ENCODE measurements at regions not wholly inside any gene's neighbourhood (a gene's known extent, or its start where the extent isn't known, plus 50 kb on each side); places are given as distances from the start of the nearest gene placed in this dataset.

DNA sequence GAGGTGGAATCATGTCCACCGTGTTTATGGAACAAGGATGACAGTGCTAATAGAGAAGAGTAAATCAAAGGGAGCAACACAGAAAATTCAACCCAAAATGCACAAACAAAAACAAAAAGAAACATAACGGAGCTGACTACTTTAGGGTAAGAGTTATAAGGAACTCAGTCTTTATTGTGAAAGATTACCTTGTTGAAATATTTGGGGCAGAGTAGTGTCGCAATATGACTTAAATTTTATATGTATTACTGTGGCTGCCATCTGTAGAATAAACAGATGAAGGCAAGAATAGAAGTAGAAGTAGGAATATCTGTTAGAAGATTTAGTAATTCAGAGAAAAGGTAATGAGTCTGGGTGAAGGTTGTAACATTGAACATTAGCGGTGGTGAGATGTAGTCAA lies 913.9 kb downstream of the BRINP3 start:
- intact Hi-C loops (cut with micrococcal nuclease; ENCODE audit: unreplicated experiment): no loop called here
- no peaks in the 10 kb centered on the region for H3K9me3 ChIP-seq (ENCODE audit: low read length)

DNA sequence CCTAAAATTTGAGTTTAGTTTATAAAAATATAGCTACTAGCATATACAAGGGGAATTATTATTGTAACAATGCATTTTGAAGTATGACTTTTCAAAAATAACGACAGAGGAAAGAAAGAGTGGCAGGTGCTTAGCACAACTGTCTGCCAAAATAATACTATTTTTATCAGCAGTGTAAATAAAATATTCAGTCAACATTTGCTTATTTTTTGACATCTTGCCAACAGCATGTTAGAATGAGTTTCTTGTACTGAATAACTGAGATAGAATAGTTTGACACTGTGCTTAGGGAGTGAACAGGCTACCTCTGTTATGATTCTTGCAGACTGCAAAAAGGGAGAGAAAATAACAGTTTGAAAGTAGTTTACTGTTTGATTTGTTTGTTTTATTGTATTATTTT lies 909.8 kb downstream of the BRINP3 start:
- no TSS peak for BruUV-seq (replicated peaks)
- Histone ChIP-seq H3K4me3 (ENCODE audit: low read depth, low read length, poor library complexity, severe bottlenecking) (no peak overlapping the region), H3K4me1 (ENCODE audit: insufficient read depth, low read length, poor library complexity, severe bottlenecking) (no peaks in the 10 kb centered on the region), H3K9me2 (ENCODE audit: insufficient read depth, low read length) (no peaks in the 10 kb centered on the region), H3K9me3 (ENCODE audit: low read length) (no peaks in the 10 kb centered on the region), H3K27ac (ENCODE audit: low read depth, low read length, poor library complexity, severe bottlenecking) (no peak overlapping the region), H3K36me3 (ENCODE audit: insufficient read depth, low read length) (no peaks in the 10 kb centered on the region), H3K79me2 (ENCODE audit: insufficient read depth, low read depth, low read length) (no peaks in the 10 kb centered on the region), H2AFZ (ENCODE audit: low read length) (no peak overlapping the region), H3K4me2 (ENCODE audit: low read length) (no peak overlapping the region), H4K20me1 (ENCODE audit: insufficient read depth, low read length) (no peaks in the 10 kb centered on the region)
- intact Hi-C loops (cut with micrococcal nuclease; ENCODE audit: unreplicated experiment): no loop called here
- no peak for DNase-seq (ENCODE audit: low spot score)
- no peak for TF ChIP-seq EZH2phosphoT487 (IDR thresholded peaks at IDR 0.05; ENCODE audit: borderline replicate concordance, low read depth, low read length)
- TF ChIP-seq, protein P1, sequence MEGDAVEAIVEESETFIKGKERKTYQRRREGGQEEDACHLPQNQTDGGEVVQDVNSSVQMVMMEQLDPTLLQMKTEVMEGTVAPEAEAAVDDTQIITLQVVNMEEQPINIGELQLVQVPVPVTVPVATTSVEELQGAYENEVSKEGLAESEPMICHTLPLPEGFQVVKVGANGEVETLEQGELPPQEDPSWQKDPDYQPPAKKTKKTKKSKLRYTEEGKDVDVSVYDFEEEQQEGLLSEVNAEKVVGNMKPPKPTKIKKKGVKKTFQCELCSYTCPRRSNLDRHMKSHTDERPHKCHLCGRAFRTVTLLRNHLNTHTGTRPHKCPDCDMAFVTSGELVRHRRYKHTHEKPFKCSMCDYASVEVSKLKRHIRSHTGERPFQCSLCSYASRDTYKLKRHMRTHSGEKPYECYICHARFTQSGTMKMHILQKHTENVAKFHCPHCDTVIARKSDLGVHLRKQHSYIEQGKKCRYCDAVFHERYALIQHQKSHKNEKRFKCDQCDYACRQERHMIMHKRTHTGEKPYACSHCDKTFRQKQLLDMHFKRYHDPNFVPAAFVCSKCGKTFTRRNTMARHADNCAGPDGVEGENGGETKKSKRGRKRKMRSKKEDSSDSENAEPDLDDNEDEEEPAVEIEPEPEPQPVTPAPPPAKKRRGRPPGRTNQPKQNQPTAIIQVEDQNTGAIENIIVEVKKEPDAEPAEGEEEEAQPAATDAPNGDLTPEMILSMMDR (conservative IDR thresholded peaks at IDR 0.05; ENCODE audit: low read length): no peak
- ChIA-PET CTCF (ENCODE audit: unreplicated experiment) (no interaction called here), POLR2A (no interaction called here)

More for the DNA sequence above, 913.9 kb downstream of the BRINP3 start:
- no peak overlapping the region for H3K4me2 ChIP-seq (ENCODE audit: low read length)
- DNase-seq (ENCODE audit: low spot score): no peak
- no peak overlapping the region for H2AFZ ChIP-seq (ENCODE audit: low read length)
- no peak overlapping the region for H3K27ac ChIP-seq (ENCODE audit: low read depth, low read length, poor library complexity, severe bottlenecking)
- no TSS peak for BruUV-seq (replicated peaks)
- CTCF ChIA-PET (ENCODE audit: unreplicated experiment): no interaction called here
- H3K4me1 ChIP-seq (ENCODE audit: insufficient read depth, low read length, poor library complexity, severe bottlenecking): no peaks in the 10 kb centered on the region
- TF ChIP-seq, protein P1 (conservative IDR thresholded peaks at IDR 0.05; ENCODE audit: low read length): no peak
- TF ChIP-seq EZH2phosphoT487 (IDR thresholded peaks at IDR 0.05; ENCODE audit: borderline replicate concordance, low read depth, low read length): no peak
- H3K36me3 ChIP-seq (ENCODE audit: insufficient read depth, low read length): no peaks in the 10 kb centered on the region
- POLR2A ChIA-PET: no interaction called here
- H4K20me1 ChIP-seq (ENCODE audit: insufficient read depth, low read length): no peaks in the 10 kb centered on the region
- no peaks in the 10 kb centered on the region for H3K79me2 ChIP-seq (ENCODE audit: insufficient read depth, low read depth, low read length)
- H3K9me2 ChIP-seq (ENCODE audit: insufficient read depth, low read length): no peaks in the 10 kb centered on the region
- H3K4me3 ChIP-seq (ENCODE audit: low read depth, low read length, poor library complexity, severe bottlenecking): no peak overlapping the region

DNA sequence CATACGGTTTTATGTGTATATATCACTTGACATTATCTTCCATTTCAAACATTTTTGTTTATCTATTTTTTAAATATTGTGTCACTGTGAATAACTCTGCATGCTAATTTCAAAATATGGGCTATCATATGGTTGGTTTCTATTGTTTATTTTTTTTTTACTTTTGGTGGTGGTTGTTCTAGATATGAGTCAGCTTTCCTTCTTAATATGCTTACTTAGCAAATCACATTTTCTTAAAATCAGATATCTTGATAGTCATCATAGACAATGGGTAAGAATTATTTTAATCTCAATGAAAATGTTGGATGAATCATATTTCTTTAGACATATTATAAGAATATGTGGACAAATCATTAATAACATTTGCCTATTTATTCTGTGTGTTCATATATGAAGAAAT lies 881.5 kb downstream of the BRINP3 start:
- Histone ChIP-seq H3K4me2 (ENCODE audit: low read length) (no peak overlapping the region), H3K27ac (ENCODE audit: low read depth, low read length, poor library complexity, severe bottlenecking) (no peak overlapping the region), H2AFZ (ENCODE audit: low read length) (no peak overlapping the region), H3K9me3 (ENCODE audit: low read length) (no peaks in the 10 kb centered on the region), H3K4me3 (ENCODE audit: low read depth, low read length, poor library complexity, severe bottlenecking) (no peak overlapping the region), H3K79me2 (ENCODE audit: insufficient read depth, low read depth, low read length) (no peaks in the 10 kb centered on the region), H3K4me1 (ENCODE audit: insufficient read depth, low read length, poor library complexity, severe bottlenecking) (no peaks in the 10 kb centered on the region), H3K9me2 (ENCODE audit: insufficient read depth, low read length) (no peaks in the 10 kb centered on the region), H4K20me1 (ENCODE audit: insufficient read depth, low read length) (no peaks in the 10 kb centered on the region), H3K36me3 (ENCODE audit: insufficient read depth, low read length) (no peaks in the 10 kb centered on the region)
- BruUV-seq (replicated peaks): no TSS peak
- DNase-seq (ENCODE audit: low spot score): no peak
- ChIA-PET POLR2A (no interaction called here), CTCF (ENCODE audit: unreplicated experiment) (no interaction called here)
- intact Hi-C loops (cut with micrococcal nuclease; ENCODE audit: unreplicated experiment): no loop called here
- TF ChIP-seq, protein P1 (conservative IDR thresholded peaks at IDR 0.05; ENCODE audit: low read length): no peak
- no peak for TF ChIP-seq EZH2phosphoT487 (IDR thresholded peaks at IDR 0.05; ENCODE audit: borderline replicate concordance, low read depth, low read length)

All from OCI-LY7 (cell line).